ENCODE measurements at regions not wholly inside any gene's neighbourhood (a gene's known extent, or its start where the extent isn't known, plus 50 kb on each side); places are given as distances from the start of the nearest gene placed in this dataset.

DNA sequence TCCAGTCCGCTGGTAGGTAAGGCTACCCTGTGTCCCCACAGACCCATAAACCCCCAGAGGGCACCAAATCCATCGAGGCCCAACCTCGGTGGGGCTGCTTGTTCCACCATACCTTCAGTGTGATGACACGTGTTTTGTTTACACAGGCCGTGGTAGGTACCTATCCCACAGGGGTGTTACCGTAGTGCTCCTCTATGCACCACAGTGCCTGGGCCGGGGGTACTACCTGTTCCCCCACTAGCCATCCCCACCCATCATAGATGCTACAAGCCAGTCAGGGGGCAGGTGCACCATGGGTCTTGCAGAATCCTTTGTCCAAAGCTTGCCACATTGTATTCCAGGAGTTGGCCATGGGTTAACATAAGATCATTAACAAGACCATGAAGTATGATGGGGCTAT, 796.2 kb downstream of the EFNA5 start:
- TF ChIP-seq, protein P1, sequence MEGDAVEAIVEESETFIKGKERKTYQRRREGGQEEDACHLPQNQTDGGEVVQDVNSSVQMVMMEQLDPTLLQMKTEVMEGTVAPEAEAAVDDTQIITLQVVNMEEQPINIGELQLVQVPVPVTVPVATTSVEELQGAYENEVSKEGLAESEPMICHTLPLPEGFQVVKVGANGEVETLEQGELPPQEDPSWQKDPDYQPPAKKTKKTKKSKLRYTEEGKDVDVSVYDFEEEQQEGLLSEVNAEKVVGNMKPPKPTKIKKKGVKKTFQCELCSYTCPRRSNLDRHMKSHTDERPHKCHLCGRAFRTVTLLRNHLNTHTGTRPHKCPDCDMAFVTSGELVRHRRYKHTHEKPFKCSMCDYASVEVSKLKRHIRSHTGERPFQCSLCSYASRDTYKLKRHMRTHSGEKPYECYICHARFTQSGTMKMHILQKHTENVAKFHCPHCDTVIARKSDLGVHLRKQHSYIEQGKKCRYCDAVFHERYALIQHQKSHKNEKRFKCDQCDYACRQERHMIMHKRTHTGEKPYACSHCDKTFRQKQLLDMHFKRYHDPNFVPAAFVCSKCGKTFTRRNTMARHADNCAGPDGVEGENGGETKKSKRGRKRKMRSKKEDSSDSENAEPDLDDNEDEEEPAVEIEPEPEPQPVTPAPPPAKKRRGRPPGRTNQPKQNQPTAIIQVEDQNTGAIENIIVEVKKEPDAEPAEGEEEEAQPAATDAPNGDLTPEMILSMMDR (IDR thresholded peaks at IDR 0.05; ENCODE audit: low read depth, low read length, missing input control), result no peak
- TF ChIP-seq HNF4G (IDR thresholded peaks at IDR 0.05) (no peak), SP1 (IDR thresholded peaks at IDR 0.05) (no peak), YY1 (IDR thresholded peaks at IDR 0.05) (no peak), RXRA (IDR thresholded peaks at IDR 0.05) (no peak), RAD21 (IDR thresholded peaks at IDR 0.05) (no peak), EGR1 (IDR thresholded peaks at IDR 0.05; ENCODE audit: low read depth in 2 of 2) (no peak), JUND (IDR thresholded peaks at IDR 0.05) (no peak), TAF1 (conservative IDR thresholded peaks at IDR 0.05) (no peak), GABPA (IDR thresholded peaks at IDR 0.05 in 1 of 2, conservative IDR thresholded peaks at IDR 0.05 in 1 of 2) (no peak), FOXA2 (IDR thresholded peaks at IDR 0.05) (no peak)
- TF ChIP-seq, protein P2, sequence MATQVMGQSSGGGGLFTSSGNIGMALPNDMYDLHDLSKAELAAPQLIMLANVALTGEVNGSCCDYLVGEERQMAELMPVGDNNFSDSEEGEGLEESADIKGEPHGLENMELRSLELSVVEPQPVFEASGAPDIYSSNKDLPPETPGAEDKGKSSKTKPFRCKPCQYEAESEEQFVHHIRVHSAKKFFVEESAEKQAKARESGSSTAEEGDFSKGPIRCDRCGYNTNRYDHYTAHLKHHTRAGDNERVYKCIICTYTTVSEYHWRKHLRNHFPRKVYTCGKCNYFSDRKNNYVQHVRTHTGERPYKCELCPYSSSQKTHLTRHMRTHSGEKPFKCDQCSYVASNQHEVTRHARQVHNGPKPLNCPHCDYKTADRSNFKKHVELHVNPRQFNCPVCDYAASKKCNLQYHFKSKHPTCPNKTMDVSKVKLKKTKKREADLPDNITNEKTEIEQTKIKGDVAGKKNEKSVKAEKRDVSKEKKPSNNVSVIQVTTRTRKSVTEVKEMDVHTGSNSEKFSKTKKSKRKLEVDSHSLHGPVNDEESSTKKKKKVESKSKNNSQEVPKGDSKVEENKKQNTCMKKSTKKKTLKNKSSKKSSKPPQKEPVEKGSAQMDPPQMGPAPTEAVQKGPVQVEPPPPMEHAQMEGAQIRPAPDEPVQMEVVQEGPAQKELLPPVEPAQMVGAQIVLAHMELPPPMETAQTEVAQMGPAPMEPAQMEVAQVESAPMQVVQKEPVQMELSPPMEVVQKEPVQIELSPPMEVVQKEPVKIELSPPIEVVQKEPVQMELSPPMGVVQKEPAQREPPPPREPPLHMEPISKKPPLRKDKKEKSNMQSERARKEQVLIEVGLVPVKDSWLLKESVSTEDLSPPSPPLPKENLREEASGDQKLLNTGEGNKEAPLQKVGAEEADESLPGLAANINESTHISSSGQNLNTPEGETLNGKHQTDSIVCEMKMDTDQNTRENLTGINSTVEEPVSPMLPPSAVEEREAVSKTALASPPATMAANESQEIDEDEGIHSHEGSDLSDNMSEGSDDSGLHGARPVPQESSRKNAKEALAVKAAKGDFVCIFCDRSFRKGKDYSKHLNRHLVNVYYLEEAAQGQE (IDR thresholded peaks at IDR 0.05), result no peak
- TF ChIP-seq, protein P3, sequence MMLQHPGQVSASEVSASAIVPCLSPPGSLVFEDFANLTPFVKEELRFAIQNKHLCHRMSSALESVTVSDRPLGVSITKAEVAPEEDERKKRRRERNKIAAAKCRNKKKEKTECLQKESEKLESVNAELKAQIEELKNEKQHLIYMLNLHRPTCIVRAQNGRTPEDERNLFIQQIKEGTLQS (IDR thresholded peaks at IDR 0.05), result no peak
- TF ChIP-seq, protein P4, sequence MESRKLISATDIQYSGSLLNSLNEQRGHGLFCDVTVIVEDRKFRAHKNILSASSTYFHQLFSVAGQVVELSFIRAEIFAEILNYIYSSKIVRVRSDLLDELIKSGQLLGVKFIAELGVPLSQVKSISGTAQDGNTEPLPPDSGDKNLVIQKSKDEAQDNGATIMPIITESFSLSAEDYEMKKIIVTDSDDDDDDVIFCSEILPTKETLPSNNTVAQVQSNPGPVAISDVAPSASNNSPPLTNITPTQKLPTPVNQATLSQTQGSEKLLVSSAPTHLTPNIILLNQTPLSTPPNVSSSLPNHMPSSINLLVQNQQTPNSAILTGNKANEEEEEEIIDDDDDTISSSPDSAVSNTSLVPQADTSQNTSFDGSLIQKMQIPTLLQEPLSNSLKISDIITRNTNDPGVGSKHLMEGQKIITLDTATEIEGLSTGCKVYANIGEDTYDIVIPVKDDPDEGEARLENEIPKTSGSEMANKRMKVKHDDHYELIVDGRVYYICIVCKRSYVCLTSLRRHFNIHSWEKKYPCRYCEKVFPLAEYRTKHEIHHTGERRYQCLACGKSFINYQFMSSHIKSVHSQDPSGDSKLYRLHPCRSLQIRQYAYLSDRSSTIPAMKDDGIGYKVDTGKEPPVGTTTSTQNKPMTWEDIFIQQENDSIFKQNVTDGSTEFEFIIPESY (IDR thresholded peaks at IDR 0.05), result no peak

Measured in liver (tissue), 3 donors.